HG03378 (cell line): ENCODE measurements at regions not wholly inside any gene's neighbourhood (a gene's known extent, or its start where the extent isn't known, plus 50 kb on each side); places are given as distances from the start of the nearest gene placed in this dataset.
"Not testable (repeated sequence)": the region's sequence is repeated elsewhere in the genome, so short reads cannot be mapped to it uniquely, and the experiment has no call there.

Experiments used
- ATAC-seq: cut with Tn5 transposase; IDR thresholded peaks from one replicate; pipeline ENCODE4 v1.9.1; 2021; ENCODE audit warnings: mild to moderate bottlenecking, moderate library complexity; ENCODE audit not compliant: unreplicated experiment

DNA sequence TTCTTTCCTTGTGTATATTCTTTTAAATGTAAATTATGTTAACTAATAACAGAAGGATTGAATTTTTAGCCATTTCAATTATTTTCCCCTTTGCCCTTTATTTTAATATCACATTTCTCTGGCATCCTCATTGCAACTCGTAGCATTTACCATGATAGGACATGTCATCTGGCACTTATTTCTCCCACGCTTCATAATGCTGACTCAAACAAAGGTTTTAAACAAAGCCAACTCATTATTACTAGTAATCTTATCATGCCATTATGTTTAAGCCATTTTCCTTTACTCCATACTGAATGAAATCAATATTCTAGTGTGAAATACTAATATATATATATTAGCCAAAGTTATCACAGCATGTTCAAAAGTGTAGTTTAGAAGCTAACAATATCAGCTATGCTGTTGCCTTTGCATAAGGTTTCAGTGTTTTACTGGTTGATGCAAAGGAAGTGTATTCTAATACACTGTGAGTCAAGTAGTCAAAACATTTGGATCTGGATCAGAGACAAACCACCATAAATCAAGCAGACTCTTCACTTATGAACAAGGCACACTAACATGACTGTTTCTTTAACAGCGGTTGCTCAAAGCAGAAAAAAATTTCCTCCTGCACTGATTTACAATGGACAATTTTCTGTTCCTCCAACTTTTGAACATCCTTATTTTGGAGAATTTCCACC lies 281.6 kb downstream of the SLC7A11 start:
- ATAC-seq = no peak

DNA sequence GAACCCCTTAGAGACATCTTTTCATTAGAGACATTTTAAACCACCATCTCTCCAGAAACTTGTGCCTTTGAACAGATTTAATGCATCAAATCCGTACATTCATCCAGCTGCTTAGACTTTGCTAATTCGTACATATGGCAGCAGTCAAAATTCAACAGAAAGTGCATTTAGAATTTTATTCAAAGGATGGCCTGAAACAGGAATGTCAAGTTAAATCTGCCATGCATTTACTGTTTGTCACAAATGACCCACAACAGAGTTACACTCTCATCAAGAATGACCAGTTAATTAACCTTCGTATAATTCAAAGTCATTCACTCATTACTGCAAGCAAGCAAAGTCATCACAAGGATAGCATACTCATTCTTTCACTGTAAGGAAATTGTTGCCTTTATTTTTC lies 284.3 kb downstream of the SLC7A11 start:
- ATAC-seq = no peak

DNA sequence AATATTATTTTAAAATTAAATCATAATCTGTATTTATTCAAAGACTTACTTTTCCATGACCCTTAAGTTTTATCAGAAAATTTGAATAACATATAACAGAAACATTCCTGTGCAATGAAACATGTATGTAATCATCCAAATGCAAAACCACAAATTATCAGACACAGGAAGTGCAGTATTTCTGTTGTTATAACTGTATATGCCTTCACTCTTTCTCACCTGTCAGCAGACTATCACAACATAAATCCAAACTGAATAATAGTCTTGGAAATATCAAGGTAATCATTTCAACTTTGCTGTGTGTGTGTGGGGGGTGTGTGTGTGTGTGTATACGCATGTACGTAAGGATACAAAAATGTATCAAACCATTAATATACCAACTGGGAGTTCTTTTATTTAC lies 285.9 kb downstream of the SLC7A11 start:
- no peak for ATAC-seq

DNA sequence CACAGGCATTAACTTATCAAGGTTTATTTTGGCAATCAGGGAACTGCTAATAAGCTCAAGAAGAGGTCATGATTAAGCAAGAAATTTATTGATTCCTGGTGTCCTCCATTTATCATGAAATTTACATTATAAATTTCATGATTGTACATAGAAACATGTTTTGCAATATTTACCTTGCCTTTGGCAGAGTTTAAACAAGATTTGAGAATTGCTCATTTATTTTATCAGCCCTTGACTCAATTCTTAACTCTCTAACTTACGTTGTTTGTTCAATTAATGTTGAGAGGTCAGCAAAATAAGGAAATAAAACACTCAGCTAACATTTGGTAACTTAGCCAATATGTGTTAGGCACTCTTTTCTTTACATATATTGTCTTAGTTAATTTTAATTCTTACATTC lies 286.6 kb downstream of the SLC7A11 start:
- ATAC-seq = no peak

DNA sequence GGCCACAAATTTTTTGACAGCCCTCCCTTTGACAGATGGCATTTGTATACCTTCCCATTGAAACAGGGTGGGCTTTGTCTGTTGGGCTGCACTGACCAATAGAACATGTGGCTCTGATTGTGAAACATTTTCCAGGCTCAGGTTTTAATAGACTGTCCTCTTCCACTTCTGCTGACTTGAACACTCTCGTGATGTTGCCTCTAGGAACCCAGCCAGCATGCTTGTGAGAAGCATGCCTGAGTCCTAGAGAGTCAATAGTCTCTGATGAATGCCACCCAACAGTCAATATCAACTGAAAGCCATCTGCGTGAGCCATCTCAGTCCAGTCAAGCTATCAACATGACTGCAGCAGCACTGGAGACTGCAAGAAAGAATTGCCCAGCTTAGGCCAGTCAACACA lies 290.0 kb downstream of the SLC7A11 start:
- ATAC-seq = no peak

DNA sequence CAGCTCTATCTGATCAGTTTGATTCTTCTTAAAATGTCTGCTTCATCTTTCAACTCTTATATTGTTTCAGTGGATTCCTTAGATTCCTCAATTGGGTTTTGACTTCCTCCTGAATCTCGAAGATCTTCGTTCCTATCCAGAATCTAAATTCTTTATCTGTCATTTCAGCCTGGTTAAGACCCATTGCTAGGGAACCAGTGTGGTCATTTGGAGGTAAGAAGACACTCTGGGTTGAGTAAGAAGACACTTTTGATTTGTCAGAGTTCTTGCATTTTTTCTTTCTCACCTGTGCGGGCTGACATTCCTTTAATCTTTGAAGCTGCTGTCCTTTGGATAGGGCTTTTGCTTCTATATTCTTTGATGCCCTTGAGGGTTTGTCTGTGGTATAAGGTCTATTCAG lies 291.9 kb downstream of the SLC7A11 start:
- ATAC-seq = no peak

DNA sequence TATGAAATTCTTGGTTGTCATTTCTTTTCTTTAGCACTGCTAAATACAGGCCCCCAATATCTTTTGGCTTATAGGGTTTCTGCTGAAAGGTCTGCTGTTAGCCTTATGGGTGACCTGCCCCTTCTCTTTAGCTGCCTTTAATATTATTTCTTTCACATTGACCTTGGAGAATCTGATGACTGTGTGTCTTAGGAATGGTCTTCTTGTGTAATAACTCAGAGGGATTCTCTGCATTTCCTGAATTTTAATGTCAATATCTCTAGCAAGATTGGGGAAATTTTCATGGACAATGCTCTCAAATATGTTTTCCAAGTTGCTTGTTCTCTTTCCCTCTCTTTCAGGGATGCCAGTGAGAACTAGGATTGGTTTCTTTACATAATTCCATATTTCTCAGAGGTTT lies 292.4 kb downstream of the SLC7A11 start:
- no peak for ATAC-seq

DNA sequence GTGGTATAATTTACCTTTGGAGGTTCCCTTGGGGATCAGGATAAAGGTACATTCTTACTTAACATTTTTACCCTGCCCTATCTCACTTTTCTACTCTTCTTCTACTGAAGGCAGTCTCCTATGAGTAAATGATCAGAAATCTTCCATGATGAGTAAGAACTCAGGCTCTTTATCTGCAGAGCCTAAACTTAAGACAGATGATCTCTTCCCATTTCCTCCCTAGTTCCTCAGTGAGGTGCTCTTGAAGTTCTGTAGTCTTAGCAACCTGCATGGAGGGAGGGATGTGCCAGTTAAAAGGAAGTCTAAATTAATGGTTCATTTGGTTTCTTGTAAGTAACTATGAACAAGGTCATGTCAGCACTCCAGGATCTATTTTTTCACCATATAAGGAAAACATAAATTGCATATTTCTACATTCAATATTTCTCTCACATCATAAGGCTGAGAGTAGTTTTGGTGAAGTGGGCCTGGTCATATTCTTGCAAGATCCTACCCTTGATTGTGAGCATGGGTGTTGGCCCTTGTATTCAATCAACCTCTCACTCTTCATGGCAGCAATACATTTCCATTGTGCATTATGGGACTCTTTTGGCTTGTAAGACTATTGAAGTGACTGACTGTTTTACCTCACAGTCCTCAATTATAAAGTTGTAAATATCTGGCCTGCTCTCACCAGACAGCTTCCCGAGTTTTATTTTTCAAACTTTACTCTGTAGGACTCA lies 295.5 kb downstream of the SLC7A11 start:
- no peak for ATAC-seq

DNA sequence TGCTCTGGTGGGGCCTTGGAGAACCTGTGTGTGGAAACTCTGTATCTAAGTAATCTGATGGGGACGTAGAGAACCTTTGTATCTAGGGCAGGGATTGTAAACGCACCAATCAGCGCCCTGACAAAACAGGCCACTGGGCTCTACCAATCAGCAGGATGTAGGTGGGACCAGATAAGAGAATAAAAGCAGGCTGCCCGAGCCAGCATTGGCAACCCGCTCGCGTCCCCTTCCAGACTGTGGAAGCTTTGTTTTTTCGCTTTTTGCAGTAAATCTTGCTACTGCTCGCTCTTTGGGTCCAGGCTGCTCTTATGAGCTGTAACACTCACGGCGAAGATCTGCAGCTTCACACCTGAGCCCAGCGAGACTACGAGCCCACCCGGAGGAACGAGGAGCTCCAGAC lies 299.3 kb downstream of the SLC7A11 start:
- not testable (repeated sequence) for ATAC-seq

DNA sequence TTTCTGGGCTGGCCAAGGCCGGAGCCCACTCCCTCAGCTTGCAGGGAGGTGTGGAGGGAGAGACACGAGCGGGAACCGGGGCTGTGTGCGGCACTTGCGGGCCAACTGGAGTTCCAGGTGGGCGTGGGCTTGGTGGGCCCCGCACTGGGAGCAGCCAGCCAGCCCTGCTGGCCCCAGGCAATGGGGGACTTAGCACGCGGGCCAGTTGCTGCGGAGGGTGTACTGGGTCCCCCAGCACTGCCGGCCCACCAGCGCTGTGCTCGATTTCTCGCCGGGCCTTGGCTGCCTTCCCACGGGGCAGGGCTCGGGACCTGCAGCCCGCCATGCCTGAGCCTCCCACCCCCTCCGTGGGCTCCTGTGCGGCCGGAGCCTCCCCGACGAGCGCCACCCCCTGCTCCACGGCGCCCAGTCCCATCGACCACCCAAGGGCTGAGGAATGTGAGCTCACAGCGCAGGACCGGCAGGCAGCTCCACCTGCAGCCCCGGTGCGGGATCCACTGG lies 300.1 kb downstream of the SLC7A11 start:
- not testable (repeated sequence) for ATAC-seq

DNA sequence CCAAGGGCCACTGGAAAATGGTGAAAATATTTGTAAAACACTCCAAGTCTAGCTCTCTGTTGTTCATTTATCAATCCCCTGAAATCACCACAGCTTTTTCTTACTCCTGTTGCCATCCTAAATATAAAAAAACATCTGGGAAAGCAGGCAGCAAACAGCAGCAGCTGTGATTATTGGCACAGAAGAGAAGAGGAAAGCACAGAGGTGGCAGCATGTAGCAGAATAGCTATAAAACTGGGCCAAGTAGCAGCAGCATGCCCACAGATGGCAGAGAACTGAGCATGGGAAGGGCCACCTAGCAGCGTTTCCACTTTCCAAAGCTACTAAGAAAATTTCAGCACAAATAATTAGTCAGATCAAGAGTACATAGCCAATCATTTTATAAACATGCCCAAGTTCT lies 307.2 kb downstream of the SLC7A11 start:
- ATAC-seq = no peak

DNA sequence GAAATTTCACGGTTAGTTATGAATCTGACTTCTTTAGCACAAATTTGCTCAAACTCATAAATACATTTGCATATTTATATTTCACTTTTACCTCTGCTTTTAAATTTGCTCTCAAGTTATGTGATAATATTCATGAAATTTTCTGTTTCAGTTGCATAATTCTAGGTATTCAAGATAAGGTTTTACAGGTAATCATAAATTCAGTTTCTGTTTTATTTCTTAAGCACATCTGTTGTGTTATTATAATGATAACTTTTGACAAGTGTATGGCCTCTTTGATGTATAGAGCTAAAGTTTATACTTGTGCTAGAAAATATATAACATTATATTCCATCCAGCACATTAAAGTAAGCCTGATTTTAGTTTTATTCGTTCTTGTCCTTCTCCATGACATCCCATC lies 308.1 kb downstream of the SLC7A11 start:
- ATAC-seq = no peak

DNA sequence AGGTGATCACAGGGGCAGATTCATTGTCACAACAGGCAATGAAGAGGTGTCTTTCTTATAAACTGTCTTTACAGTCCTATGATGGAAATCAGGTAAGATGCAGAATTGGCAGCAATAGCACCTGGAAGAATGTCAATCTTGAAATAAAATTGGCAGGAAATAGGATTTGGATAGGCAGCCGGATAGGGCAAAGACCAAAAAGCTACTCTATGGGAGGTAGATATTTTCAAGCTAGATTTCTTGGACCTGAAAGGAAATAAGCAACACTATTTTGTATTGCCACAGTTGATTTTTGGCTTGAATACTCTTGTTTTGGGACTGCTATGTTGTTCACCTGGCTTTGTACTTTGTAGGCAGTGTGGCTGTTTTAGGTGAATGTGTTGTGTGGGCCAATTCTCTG lies 314.2 kb downstream of the SLC7A11 start:
- no peak for ATAC-seq

DNA sequence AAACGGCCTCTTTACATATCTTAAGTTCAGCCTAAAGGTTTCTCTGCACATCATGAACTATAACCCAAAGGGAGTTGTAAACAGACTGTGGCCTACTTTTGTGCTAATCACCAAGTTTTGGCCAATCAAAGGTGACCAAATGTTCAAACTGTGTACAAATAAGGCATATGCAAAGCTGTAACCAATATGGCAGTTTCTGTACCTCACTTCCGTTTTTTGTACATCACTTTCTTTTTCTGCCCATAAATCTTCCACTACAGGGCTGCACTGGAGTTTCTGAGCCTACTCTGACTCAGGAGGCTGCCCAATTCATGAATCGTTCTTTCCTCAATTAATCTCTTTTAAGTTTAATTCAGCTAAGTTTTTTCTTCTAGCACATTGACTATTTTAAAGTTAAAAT lies 318.7 kb downstream of the SLC7A11 start:
- ATAC-seq = no peak

DNA sequence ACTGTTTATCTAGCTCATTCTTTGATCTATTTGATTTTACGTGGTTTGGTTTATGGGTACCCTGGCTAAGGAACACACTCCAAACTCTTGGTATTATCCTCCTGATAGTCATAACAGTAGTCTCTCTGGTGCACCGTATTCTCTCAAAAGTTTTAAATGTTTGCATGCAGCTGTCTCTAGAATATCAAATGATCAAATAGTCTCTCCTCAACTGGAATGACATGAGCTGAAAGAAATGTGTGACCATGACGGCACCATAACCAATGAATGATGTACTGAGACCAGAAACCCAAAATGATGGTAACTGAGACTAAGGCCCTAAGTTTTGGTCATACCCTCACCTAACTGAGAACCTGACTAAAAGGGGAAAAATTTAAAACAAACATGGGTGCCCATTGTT lies 319.4 kb downstream of the SLC7A11 start:
- no peak for ATAC-seq

DNA sequence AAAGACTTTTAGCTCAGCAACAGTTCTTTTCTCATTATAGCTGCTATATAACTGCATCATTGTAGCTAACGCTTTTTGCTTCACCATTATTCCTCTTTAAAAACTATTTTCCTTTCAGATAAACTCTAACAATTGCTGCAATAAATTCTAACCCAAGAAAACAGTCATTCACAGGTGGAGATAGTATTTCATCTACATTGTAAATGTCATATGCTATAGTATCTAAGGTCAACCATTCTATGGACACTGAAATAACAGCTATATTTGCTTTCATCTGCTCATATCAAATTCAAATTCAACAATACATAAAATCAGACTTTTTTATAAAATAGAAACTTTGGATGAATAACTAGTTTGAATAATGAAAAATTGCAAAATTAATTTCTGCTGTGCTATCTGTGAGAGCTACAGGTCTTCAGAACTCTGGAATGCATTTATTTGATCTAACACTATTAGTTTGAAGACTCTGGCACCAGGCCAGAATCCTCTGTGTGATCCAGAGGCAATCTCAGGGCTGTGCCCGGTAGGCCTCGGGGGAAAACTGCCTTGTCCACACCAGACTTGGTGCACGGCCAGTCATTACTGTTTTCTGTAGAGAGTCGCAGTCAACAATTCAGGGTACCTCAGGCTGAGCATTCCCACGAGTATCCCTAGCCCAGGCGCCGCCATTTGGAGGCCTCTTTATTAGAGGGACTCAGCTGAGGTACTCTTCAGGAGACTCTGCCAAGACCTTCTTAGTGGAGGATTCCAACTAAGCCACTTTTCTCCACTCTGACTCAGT lies 332.4 kb downstream of the SLC7A11 start:
- no peak for ATAC-seq

DNA sequence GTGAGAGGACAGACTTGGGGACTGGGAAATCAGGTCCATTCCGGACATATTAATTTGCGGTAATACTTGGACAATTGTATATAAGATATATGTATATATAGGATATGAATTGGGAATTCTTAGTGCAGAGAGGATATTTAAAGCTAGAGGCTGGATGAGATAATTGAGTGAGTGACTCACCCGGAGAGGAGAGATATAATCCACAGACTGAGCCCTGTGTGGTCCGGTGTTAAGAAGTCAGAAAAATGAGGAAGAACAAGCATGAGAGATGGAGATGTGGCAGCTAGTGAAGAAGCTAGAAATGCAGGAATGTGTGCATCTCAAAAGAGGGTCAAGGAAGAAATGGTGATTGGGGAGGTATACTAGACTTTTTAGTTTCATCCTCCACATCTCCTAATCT lies 336.2 kb downstream of the SLC7A11 start:
- no peak for ATAC-seq

DNA sequence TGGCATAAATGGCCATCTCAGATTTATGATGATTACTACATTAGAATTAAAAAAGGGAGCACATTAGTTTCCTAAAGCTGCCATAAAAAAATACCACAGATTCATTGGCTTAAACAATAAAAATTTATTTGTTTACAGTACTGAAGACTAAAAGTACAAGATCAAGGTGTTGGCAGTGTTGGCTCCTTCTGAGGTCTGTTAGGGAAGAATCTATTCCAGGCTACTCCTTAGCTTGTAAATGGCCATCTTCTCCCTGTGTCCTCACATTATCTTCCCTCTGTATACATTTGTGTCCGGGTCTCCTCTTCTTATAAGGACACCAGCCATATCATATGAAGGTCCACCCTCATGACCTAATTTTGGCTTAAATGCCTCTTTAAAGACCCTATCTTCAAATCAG lies 341.0 kb downstream of the SLC7A11 start:
- no peak for ATAC-seq

DNA sequence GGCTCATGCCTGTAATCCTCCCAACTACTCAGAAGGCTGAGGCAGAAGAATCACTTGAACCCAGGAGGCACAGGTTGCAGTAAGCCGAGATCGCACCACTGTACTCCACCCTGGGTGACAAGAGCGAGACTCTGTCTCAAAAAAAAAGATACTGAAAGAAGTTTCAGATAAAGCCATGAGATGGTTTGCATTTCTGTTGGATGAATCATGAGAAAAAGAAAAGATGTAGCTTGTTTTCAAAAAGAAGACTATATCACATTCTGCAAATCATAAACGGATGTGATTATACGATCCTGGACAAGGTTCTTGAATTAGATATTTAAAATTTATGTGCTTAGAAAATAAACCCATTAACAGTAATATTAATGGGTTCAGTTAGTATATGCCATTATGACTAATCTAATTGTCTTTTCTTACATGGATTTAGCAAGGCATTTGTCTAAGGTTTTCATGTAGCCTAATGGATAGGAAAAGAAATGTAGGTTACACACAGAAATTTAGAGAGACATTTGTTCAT lies 345.9 kb downstream of the SLC7A11 start:
- no peak for ATAC-seq

DNA sequence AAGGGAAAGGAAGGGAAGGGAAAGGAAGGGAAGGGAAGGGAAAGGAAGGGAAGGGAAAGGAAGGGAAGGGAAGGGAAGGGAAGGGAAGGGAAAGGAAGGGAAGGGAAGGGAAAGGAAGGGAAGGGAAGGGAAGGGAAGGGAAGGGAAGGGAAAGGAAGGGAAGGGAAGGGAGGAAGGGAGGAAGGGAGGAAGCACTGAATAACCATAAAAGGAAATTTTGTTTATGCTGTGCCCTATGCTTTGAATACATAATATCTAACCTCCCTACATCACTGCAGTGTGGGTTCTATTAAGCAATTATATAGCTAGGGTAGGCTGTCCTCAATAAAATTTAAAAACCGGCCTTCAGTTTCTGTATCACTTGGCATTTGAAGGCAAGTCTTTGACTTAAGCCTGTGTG lies 346.6 kb downstream of the SLC7A11 start:
- ATAC-seq = not testable (repeated sequence)

DNA sequence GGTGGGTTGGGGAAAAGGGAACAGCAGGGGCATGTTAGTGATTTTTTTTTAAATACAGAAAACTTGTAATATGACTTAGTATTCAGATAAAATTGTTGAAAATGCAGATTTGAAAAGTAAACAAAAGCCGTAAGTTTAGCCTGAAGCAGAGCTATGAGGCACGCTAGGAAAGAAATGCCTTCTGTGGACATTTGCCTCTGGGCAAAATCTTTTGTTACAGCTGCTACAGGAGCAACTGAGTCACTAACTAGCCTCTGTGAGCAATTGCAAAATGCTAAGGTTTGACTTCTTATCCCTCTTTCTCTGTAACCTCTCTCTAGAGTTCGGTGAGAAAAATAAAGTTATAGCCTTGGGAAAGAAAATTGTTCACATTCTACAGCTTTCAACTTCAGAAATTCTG lies 350.0 kb downstream of the SLC7A11 start:
- no peak for ATAC-seq

DNA sequence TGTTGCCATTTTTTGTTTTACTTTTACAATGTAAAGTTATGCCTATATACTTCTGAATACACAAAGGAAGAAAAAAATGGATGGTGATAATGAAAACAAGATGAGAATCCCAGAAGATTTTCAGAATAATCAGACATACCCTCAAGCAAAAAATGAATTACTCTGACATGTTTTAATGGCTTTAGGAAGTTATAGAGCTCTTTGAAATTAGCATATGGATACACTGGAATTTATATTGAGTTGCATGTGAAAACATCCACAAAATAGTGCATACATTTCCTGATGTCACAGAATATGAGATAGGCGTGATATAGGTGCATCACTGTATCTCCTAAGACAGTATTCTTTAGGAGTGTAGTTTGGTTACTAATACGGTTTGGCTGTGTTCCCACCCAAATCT lies 351.3 kb downstream of the SLC7A11 start:
- ATAC-seq = no peak
